ENCODE measurements at regions not wholly inside any gene's neighbourhood (a gene's known extent, or its start where the extent isn't known, plus 50 kb on each side); places are given as distances from the start of the nearest gene placed in this dataset.

- TF ChIP-seq POLR2AphosphoS5 (IDR thresholded peaks at IDR 0.05; ENCODE audit: insufficient read depth, low read depth, low read length) (no peak), POLR2A (IDR thresholded peaks at IDR 0.05; ENCODE audit: low read depth, low read length) (no peak), GATA2 (IDR thresholded peaks at IDR 0.05; ENCODE audit: insufficient read depth, insufficient read length, low read depth, low read length) (no peak), CTCF (IDR thresholded peaks at IDR 0.05; ENCODE audit: extremely low read depth in 1 of 2, insufficient read depth in 1 of 2, low read depth in 1 of 2, low read length in 2 of 2) (no peak), JUN (IDR thresholded peaks at IDR 0.05; ENCODE audit: borderline replicate concordance, insufficient read depth, insufficient read length, low read depth) (no peak), FOS (IDR thresholded peaks at IDR 0.05; ENCODE audit: borderline replicate concordance, insufficient read depth, low read length) (no peak)
- Histone ChIP-seq H2AFZ (ENCODE audit: low read depth, low read length) (no peak overlapping the region), H3K36me3 (ENCODE audit: control insufficient read depth in 2 of 2, extremely low read depth in 1 of 2, insufficient read depth in 2 of 2, low read length in 2 of 2) (no peaks in the 10 kb centered on the region), H3K9me1 (replicated peaks; ENCODE audit: control insufficient read depth, extremely low read depth, insufficient read depth, low read length) (no peaks in the 10 kb centered on the region), H3K4me3 (replicated peaks in 1 of 3; ENCODE audit: insufficient read depth in 1 of 3, low read depth in 1 of 3, low read length in 3 of 3) (no peak overlapping the region), H3K4me1 (ENCODE audit: control insufficient read depth, extremely low read depth, insufficient read depth, low read length) (peaks cover 2% of the 10 kb centered on the region), H3K27ac (ENCODE audit: insufficient read depth, low read depth, low read length) (no peak overlapping the region), H3K4me2 (ENCODE audit: insufficient read depth, low read length) (no peak overlapping the region), H4K20me1 (replicated peaks; ENCODE audit: control insufficient read depth, extremely low read depth, insufficient read depth, low read length) (no peaks in the 10 kb centered on the region), H3K9ac (replicated peaks; ENCODE audit: extremely low read depth, insufficient read depth, low read length) (no peak overlapping the region), H3K9me3 (replicated peaks; ENCODE audit: control insufficient read depth, insufficient read depth, low read length) (no peaks in the 10 kb centered on the region), H3K27me3 (ENCODE audit: control insufficient read depth in 2 of 2, insufficient read depth in 2 of 2, low read length in 2 of 2) (no peaks in the 10 kb centered on the region), H3K79me2 (ENCODE audit: control insufficient read depth, insufficient read depth, low read length) (no peaks in the 10 kb centered on the region)
- DNase-seq (ENCODE audit: low read depth, low spot score), result no peak
- POLR2A ChIA-PET, result no interaction called here
- intact Hi-C loops (cut with micrococcal nuclease), result no loop called here
- peak; percentile 18 for FAIRE-seq
- CTCF ChIA-PET, result interaction anchor here (1.0 to 1.5 kb wide), 2 partner anchors 8 to 655 kb away, joined by 4 read pairs; no protein-coding TSS in a partner anchor
- no TSS peak for BruUV-seq (replicated peaks)
- dilution Hi-C loops (cut with MboI; ENCODE audit: extremely low pct_ligation_motif_present, low sequenced_read_pairs), result no loop called here
These were observed 659.3 kb upstream of the SLIT2 start for GRCh38 chr4:19592391-19592790.

Data from endothelial cell of umbilical vein (primary cell).